NCI-H2171 treated with DMSO at 0.1 percent for 48 hours (cell line): ENCODE measurements at regions not wholly inside any gene's neighbourhood (a gene's known extent, or its start where the extent isn't known, plus 50 kb on each side); places are given as distances from the start of the nearest gene placed in this dataset.

Source experiments
- DNase-seq: peaks from one replicate; lab custom pipeline; 2025; lab: John Stamatoyannopoulos, UW

DNA sequence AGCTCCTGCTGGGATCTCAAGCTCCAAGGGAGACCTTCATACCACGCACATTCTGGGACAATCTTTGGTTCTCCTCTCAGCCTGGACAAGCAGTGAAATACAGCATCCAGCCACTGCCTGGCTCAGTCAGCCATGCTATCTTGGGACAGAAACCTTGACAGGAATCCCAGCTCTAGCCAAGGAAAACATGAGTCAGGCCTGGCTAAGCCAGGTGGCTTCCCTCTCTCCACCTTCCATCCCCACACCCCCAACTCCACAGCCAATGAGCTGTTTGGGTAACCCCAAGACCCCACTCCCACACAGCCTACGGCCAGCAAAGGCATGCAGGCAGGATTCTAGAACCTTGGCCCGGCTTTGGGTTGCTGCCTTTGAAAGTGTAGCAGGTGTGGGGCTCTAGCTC, 64.9 kb downstream of the MCFD2 start:
- DNase-seq, result no peak

DNA sequence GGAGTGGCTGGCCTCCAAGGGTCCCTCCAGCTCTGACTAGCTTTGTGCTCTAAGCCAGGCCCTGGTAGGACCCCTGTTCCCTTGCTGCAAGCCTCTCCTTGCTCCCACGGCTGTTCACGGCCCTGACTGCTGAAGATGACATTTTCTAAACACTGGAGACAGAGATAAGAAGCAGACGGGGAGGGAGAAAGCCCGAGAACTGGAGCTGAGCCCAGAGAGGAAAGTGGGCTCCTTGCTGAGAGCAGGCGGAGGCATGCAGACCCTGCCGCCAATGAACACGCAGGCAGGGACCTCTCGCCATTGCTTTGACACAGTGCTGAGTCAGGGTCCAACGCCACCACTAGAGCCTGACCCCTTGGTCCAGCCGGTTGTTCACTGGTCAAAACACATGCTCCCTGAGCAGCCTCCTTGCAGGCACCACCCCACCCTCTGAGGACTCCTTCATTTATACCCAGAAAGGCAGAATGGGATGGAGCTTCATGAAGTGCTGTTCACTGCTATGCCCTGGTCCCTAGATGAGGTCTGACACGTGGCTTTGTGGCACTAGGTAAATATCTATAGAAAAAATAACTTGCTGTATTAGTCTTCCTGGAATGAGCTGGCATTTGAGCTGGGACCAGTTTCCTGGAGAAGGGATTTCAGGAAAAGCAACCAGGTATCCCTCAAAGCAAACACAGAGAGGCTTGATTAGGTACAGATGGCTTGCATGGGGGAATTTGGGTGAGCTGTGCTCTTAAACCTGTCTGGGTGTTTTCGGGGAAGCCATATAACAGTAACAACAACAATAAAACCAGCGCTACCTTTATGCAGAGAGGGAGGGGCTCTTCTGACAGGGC, 65.7 kb downstream of the MCFD2 start:
- peak; percentile 8 for DNase-seq

DNA sequence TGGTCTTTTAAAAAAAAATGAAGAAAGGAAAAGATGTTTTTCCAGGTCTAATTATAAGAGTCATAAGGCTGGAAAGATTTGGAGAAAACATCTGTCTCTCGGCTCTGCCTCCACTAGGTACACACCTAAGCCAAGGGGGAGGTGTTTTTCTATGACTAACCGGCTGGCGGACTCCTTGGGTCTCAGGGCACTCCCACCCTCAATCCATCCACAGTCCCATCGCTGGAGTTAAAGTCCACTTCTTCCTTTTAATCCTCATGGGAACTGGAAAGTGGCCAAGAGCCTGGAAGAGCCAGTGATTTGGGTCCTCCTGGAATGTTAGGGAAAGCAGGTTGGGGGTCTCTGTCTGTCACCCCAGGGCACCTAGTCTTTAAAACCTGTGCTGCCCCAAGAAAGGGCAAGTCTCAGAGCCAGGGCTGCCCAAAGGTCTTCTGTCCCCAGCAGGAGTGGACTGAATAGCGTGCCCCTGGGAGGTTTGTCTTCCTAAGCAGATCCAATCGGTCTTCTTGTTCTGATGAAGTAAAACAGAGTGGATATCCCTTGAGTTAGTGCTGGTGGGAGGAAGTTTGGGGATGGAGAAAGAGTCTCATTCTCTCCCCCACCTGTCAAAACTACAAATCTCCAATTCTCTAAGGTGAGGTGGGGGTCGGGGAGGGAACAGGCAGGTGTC, 66.4 kb downstream of the MCFD2 start:
- peak; percentile 15 for DNase-seq

DNA sequence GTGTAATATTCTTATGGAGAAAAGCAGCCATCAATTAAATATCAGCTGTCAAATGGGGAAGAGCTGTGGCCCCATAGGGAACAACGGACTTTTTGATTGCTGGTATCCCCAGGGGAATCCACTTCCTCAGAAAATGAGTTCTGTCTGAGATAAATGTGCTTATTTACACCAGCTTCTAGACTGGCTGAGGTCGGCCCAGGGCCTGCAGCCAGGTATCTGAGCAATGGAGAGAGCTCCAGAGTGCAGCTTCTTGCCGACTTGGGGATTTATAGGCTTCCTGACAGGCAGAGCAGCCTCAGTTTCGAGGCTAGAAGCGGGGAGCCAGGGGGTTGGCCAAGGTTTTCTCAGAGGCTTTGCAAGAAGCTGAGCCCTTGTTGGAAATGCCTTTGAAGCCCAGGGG, 67.2 kb downstream of the MCFD2 start:
- DNase-seq, result peak; percentile 21

DNA sequence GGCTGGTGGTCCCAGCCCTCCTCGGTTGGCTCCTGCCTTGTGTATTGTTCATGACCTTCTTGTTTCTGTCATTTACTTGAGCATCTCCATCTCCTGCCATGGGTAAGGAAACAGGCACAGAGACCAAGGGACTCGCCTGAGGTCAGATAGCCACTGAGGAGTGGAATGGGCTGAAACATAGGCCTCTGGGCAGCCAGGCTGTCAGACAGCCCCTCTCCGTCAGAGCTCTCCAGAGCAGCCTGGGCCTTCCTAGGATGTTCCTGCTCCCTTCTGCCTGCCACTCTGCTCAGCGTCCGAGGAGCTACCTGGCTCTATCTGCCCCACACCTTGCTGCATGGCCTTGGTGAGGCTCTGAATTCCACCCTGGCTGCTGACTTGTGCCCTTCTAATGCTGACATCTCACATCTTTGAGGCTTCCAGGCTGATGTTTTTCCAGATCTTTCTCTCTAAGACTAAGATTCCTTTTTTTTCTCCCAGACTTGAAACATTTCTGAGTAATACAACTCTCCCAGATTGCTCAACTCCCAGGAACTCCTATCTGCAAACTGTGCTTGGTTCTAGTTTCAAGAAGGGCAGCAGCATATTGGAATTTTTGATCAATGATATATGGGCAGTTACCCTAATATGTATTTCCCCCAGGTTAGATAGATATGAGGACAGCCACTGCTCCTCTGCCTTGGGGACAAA, 67.7 kb downstream of the MCFD2 start:
- DNase-seq, result no peak

DNA sequence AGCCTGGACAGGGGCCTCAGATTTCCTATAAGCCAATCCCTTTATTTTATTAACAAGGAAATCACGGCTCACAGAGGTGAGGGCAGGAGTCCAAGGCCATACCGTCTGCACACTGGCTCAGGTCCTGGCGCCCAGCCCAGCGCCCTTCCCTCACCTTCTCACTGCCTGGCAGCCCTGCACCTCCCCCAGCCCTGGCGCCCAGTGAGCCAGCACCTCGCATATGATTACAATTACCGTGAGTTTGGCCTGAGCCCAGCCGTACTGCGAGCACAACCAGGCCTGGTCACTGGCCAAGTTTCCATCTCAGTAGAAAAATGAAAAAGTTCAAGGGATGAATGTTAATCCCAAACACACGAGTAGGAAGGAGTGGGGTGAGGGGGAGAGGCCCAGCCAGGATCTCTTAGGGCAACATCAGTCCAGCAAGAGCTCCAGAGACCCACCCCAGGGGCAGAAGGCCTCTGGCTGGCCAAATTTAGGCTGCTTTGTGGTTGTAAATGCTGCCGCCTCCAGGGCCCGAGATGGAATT, 68.4 kb downstream of the MCFD2 start:
- peak; percentile 40 for DNase-seq

DNA sequence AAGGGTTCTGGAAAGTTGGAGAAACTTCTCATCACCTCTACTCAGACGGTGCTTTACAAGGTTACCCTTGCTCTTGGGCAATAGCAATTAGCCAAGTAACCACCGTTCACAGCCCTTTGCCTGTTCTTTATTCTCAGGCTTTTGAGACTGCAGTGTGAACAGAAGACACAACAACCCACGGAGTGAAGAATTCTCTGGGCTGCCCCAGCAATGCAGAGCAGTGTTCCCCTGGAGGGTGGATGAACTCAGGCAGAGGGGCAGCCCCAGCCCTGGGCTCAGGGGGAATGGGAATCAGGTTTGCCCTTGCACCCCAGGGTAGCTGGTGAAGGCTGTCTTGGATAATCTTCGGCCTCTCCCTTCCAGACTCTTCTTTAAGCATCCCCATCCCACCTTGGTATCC, 69.1 kb downstream of the MCFD2 start:
- no peak for DNase-seq

DNA sequence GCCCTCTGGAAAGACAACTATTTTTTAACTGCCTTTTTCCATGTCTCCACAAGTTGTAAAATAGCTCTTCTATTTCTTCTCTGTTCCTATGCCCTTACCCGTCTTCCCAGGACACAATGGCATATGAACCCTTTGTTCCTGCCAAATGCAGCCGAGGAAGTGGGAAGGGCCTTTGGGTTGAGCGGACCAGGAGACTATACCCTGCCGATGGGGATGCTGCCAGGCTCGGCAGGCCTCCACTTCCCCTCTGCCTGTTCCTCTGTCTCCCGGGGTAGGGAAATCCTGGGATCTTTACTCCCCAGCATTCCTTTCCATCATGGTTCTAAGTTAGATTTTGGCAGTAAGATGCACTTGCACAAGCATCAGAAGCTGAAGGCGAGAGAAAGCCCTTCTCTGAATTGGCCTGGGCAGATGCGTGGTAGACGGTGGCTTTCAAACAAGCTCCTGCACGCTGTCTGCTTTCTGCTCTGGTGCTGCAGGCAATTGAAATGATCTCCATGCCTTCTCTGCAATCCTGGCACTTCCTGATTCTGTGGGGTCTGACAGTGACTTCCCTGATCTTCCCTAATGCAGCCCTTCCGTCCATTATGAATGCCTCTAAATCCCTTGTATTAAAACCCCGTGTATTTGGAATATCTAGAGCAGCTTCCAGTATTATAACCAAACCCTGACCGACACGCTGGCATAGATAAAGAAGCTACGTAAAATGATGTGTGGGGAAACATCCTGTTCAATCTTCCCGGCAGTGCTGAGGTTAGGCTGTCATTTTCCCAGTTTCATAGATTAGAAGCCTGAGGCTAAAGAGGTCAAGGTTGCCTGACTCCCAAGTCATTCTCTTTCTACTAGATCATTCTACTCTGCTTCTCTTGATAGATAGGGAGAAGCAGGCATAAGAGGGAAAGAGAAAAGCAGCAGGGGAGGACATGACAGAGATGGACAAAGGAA, 69.8 kb downstream of the MCFD2 start:
- no peak for DNase-seq

DNA sequence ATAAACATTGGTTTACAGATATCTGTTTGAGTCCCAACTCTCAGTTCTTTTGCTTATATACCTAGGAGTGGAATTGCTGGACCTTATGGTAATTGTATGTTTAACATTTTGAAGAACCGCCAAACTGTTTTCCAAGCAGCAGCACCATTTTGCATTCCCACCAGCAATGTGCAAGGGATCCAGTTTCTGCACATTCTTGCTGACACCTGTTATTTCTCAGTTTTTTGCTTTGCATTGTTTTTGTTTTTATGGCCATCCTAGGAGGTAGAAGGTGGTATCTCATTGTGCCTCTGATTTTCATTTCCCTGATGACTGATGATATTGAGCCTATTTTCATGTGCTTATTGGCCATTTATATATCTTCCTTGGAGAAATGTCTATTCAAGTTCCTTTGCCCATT, 71.2 kb downstream of the MCFD2 start:
- no peak for DNase-seq

DNA sequence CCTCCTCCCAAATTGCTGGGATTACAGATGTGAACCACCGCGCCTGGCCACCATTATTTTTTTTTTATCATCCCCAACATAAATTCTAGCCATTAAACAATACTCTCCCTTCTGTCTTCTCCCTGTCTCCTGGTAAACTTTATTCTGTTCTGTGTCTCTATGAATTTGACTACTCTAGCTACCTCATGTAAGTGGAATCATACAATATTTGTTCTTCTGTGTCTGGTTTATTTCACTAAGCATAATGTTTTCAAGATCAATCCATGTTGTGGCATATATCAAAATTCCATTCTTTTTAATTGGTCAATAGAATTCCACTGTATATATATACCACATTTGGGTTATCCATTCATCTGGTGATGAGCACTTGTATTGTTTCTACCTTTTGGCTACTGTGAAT, 71.6 kb downstream of the MCFD2 start:
- no peak for DNase-seq

DNA sequence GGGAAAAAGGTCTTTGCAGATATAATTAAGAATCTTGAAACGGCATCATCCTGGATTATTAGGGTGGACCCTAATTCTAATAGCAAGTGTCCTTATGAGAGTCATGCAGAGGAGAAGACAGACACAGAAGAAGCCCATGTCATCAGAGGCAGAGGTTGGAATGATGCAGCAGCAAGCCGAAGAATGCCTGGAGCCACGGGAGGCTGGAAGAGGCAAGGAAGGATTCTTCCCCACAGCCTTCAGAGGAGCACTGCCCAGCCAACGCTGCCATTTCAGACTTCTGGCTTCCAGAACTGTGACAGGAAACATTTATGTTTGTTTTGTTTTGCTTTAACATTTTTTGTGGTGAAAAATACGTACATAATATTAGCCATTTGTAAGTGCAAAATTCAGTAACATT, 72.3 kb downstream of the MCFD2 start:
- DNase-seq, result no peak

DNA sequence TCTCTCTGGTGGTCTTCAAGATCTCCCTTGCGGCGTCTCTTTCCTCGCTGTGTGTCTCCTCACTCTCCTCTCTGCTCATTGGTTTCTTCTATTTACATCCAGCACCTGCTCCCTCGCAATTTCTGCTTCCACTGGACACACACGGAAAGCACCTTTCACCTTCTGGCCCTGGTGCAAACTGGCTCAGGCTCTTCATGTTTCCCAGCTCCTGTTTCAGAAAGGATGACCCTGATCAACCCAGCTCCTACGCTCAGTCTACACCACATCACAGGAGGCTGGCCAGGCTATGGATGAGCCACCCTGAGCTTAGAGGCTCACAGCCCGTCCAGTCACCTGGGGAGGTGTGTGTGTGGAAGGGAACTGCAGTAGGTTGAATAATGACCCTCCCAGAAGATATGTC, 72.7 kb downstream of the MCFD2 start:
- no peak for DNase-seq

DNA sequence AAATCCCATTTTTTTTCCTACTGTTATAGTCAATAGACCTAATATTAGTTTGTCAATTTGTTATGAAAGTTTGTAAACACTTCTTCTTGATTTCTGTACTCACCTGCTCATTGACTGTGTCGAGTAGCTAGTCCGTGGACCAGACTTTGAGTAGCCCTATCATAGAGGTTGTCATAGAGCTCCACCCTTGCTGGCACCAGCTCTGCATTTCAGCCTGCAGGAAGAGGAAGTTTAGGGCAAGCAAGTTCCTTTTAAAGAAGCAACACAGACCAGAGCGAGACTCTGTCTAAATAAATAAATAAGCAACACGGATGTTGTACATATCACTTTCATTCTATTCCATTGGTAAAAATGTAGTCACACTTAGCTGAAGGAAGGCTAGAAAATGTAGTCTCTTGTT, 74.0 kb downstream of the MCFD2 start:
- no peak for DNase-seq

DNA sequence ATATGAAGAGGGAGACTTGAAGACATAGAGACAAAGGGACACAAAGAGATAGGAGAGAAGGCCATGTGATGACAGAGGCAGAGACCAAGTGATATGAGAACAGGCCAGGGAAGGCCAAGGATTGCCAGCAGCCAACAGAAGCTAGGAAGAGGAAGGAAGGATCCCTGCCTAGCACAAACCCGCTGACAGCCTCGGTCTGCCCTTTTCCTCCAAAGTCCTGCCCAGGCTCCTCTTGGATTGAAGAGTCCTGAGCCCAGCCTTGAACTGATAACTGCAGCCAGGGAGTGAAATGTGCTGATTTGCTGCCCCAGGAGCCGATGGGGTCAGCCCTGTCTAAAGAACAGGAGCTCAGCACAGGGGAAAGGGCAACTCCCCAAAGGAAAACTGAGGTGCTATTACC, 76.6 kb downstream of the MCFD2 start:
- no peak for DNase-seq

DNA sequence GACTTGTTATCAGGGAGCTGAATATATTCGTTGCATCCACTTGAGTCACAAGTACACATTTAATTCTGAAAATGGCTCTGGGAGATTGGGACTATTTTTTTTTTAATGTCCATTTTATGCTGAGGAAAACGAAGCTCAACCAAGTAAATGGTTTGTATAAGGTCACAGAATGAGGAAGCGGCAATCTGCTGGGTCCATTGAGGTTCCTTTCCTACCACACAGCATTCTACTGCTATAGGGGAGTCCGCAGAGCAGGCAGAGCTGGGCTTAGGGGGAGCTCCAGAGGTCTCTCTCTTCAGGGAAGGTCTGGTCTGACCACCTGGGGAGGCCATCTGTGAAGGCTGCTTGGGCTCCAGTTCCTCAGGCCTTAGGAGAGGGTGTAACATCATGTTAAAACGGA, 77.9 kb downstream of the MCFD2 start:
- DNase-seq, result no peak

DNA sequence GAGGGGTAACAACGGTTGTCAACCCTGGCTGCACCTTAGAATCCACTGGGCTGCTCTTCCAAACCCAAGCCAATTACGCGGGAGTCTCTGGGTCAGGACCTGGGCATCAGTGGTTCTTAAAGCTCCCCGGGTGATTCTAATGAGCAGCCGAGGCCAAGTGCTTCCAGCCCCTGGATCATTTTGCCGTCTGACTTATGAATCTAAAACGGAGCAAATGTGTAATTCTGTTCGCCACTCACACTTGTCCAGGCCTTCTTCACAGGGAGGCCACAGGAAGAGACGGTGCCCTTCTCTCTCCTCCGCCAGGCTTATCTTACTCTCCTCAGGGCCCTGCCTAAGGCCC, 78.5 kb downstream of the MCFD2 start:
- no peak for DNase-seq

DNA sequence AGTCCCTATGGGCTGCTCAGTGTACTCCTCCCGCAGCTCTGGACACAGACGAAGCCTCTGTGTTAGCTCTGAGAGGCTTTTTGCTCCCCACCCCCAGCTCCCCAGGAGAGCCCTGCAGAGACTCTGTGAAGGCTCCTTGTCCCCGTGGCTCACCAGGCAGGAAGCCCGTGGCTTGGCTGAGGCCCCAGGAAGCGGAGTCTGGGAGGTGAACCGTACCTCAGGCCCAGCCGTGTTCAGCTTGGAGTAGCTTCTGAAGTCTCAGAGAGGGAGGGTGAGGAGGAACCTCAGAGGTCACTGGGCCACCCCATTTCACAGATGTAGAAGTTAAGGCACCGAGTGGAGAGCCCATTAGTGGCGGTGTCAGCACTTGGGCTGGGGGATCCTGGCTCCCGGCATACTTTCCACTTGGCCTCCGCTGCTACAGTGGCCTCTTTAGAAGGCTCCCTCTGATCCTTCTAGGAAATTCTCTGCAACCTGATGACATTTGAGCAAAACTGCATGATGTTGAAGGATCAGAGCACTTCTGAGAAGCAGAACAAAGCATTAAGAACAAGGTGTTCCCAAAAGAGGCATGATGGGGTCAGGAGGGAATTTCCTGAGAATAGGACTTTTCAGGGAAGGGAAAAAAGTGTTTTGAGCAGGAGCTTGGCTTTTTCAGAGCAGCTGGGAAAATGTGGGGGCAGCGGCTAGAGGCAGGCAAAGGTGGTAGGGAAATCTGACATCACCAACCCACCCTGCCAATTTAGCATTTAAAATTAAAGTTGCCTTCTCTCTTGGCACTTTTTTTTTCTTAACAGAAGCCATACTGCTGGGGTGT, 79.1 kb downstream of the MCFD2 start:
- no peak for DNase-seq

DNA sequence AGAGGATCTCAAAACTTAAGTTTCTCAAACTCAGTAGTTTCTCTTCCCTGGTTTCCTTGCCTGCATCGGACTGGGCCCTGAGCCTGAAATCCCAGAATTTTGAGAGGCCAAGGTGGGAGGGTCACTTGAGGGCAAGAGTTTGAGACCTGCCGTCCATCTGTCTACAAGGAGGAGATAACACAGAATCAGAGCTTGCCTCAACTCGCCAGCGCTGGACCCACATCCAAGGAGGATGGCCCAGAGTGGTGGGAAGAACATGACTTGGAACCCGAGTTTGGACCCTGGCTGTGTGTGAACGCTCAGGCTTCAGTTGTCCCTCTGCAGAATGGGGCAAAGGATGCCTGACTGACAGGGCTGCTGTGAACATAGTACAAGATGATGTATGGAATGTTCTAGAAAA, 80.1 kb downstream of the MCFD2 start:
- DNase-seq, result no peak

DNA sequence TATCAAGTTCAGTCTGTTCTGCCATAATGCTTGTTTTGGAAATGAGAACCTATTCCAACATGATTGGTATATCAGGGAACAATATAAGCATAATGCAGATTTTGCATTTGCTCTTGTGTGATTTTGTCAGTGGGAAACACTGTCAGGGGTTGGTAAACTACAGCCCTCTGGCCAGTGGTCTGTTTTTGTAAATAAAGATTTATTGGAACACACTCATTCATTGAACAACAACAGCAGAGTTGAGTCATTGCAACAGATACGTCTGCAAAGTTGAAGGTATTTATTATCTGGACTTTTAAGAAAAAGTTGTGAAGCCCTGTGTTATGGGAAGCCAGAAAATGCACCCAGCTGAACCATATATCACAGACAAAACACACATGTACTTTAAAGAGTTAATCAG, 83.1 kb downstream of the MCFD2 start:
- no peak for DNase-seq

DNA sequence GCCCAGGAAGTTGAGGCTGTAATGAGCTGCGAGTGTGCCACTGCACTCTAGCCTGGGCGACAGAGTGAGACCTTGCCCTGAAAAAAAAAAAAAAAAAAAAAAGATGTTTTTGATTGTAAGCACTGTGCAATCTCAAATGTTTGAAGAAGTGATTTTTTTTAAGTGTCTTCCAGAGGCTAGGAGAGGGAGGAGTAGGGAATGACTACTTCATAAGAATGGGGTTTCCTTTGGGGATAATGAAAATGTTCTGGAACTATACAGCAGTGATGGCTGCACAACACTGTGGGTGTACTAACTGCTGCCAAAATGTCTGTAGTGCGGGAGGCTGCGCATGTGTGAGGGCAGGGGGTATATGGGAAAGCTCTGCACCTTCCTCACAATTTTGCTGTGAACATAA, 83.7 kb downstream of the MCFD2 start:
- no peak for DNase-seq
